Body of pancreas (tissue), 4 donors: ENCODE measurements at regions not wholly inside any gene's neighbourhood (a gene's known extent, or its start where the extent isn't known, plus 50 kb on each side); places are given as distances from the start of the nearest gene placed in this dataset.

Source experiments
- POLR2A ChIP-seq, 3 donors: fragments of 450-650 bp; IDR thresholded peaks; one replicate each; pipeline ENCODE4 v1.6.1; 2016; ENCODE audit warnings: antibody characterized with exemption in 3 of 3, mild to moderate bottlenecking in 2 of 3
- TF ChIP-seq, protein P1 (sequence below), 7 experiments: fragments of 450-650 bp in 4 of 7; fragments of 200-600 bp in 3 of 7; sonication (generic) in 3 of 7; IDR thresholded peaks; one replicate each; pipeline ENCODE4 v1.5.1; 2016 to 2019; ENCODE audit warnings: antibody characterized with exemption in 7 of 7

DNA sequence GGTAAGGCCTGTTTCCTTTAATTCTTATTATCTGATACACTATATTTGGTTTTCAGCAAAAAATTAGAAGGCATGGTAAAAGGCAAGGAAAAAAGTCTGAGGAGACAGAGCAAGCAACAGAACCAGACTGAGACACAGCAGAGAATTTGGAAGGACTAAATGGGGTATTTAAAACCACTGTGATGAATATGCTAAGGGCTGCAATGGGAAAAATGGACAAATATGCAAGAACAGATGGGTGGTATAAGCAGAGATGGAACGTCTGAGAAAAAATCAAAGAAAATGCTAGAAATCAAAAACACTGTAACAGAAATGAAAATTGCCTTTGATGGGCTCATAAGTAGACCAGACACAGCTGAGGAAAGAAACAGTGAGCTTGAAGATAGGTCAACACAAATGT is 50.8 kb upstream of the NSMCE3 start:
- no peak for TF ChIP-seq POLR2A (IDR thresholded peaks at IDR 0.05)
- TF ChIP-seq, protein P1, sequence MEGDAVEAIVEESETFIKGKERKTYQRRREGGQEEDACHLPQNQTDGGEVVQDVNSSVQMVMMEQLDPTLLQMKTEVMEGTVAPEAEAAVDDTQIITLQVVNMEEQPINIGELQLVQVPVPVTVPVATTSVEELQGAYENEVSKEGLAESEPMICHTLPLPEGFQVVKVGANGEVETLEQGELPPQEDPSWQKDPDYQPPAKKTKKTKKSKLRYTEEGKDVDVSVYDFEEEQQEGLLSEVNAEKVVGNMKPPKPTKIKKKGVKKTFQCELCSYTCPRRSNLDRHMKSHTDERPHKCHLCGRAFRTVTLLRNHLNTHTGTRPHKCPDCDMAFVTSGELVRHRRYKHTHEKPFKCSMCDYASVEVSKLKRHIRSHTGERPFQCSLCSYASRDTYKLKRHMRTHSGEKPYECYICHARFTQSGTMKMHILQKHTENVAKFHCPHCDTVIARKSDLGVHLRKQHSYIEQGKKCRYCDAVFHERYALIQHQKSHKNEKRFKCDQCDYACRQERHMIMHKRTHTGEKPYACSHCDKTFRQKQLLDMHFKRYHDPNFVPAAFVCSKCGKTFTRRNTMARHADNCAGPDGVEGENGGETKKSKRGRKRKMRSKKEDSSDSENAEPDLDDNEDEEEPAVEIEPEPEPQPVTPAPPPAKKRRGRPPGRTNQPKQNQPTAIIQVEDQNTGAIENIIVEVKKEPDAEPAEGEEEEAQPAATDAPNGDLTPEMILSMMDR (IDR thresholded peaks at IDR 0.05), result no peak
